ENCODE measurements at regions not wholly inside any gene's neighbourhood (a gene's known extent, or its start where the extent isn't known, plus 50 kb on each side); places are given as distances from the start of the nearest gene placed in this dataset.

DNA sequence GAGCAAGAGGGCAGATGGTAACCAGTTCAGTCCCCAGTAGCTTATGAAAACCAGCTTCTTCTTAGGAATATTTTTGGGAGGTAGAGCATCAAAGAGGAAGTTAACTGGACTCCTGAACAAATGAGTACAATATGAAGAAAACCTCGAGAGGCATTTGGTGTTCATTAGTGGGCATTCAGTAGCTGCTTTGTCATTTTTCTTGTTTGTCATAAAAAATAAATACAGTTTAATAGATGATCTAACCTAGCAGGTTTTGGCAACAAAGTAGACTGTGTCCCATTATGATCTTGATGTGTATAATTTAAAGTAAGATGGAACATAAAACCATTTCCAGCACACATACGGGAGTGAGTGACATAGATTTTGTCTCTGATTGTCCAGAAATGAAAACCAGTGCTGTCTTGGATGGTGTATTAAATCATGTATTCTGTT, 173.1 kb downstream of the HS3ST3A1 start:
- Histone ChIP-seq H3K79me2 (ENCODE audit: control insufficient read depth in 1 of 2, insufficient read depth in 2 of 2, low read length in 2 of 2) (no peaks in the 10 kb centered on the region), H3K79me1 (ENCODE audit: low read depth, low read length) (no peaks in the 10 kb centered on the region), H3K23me2 (ENCODE audit: low read depth, low read length) (no peaks in the 10 kb centered on the region), H2BK5ac (ENCODE audit: low read depth, low read length) (no peak overlapping the region), H3K4ac (replicated peaks; ENCODE audit: insufficient read length, low read depth, low read length) (no peak overlapping the region), H2AK5ac (ENCODE audit: low read depth, low read length) (no peak overlapping the region), H3K23ac (ENCODE audit: insufficient read length) (no peak overlapping the region), H3K4me3 (ENCODE audit: extremely low read depth in 1 of 4, insufficient read depth in 2 of 4, low read depth in 3 of 4, low read length in 4 of 4) (no peak overlapping the region), H2AFZ (ENCODE audit: low read length) (no peak overlapping the region), H2BK15ac (ENCODE audit: low read length) (no peak overlapping the region), H3K9ac (replicated peaks in 1 of 4; ENCODE audit: extremely low read depth in 1 of 4, low read depth in 3 of 4, low read length in 3 of 4) (no peak overlapping the region), H4K8ac (ENCODE audit: extremely low read depth, insufficient read depth, low read length) (no peak overlapping the region), H2BK20ac (ENCODE audit: low read length) (no peak overlapping the region), H3K9me3 (ENCODE audit: insufficient read depth in 2 of 2, low read depth in 1 of 2, low read length in 1 of 2) (no peaks in the 10 kb centered on the region), H3K27ac (ENCODE audit: low read depth, low read length) (no peak overlapping the region), H3K4me2 (ENCODE audit: insufficient read depth in 1 of 2, low read depth in 2 of 2, low read length in 2 of 2) (no peak overlapping the region), H2BK12ac (ENCODE audit: low read depth, low read length) (no peak overlapping the region), H2BK120ac (replicated peaks; ENCODE audit: low read depth, low read length) (no peak overlapping the region), H3K18ac (ENCODE audit: extremely low read depth, low read length) (no peak overlapping the region), H3K36me3 (ENCODE audit: control insufficient read depth in 2 of 4, insufficient read depth in 4 of 4, low read length in 3 of 4) (no peaks in the 10 kb centered on the region), H3K14ac (ENCODE audit: insufficient read length) (no peak overlapping the region), H4K91ac (replicated peaks; ENCODE audit: insufficient read length, low read length) (no peak overlapping the region), H4K20me1 (replicated peaks in 1 of 2; ENCODE audit: control insufficient read depth in 1 of 2, insufficient read depth in 2 of 2, low read length in 2 of 2) (no peaks in the 10 kb centered on the region), H4K5ac (ENCODE audit: insufficient read length, low read depth, low read length) (no peak overlapping the region), H3K4me1 (replicated peaks in 1 of 4; ENCODE audit: control insufficient read depth in 3 of 4, insufficient read depth in 4 of 4, low read length in 3 of 4) (no peaks in the 10 kb centered on the region), H3K27me3 (replicated peaks in 1 of 4; ENCODE audit: control insufficient read depth in 3 of 4, extremely low read depth in 1 of 4, insufficient read depth in 3 of 4, low read length in 3 of 4) (no peaks in the 10 kb centered on the region), H3K56ac (replicated peaks; ENCODE audit: insufficient read length, low read depth, low read length) (no peak overlapping the region)
- CTCF ChIA-PET (ENCODE audit: partially characterized antibody) = interaction anchor here (0.7 to 1.3 kb wide), 2 partner anchors 15 to 293 kb away, joined by 3 to 4 read pairs; no protein-coding TSS in a partner anchor
- WGBS, 2 experiments (ENCODE audit: extremely low coverage in 1 of 2, insufficient coverage in 1 of 2, insufficient read length in 1 of 2, insufficient replicate concordance in 2 of 2, low coverage in 1 of 2, low lambda C conversion rate in 2 of 2, missing lambda C conversion rate in 1 of 2) = 86% methylated on average over 2 of the region's 2 CpGs; no CpG with 5 or more reads in 1 of the 2 experiments
- FAIRE-seq (no peak), DNase-seq (ENCODE audit: low read depth in 1 of 2, low spot score in 2 of 2) (no peak)
- POLR2A ChIA-PET (ENCODE audit: partially characterized antibody) = no interaction called here
- TF ChIP-seq EZH2 (IDR thresholded peaks at IDR 0.05; ENCODE audit: low read depth, low read length, severe bottlenecking) (no peak), POU5F1 (IDR thresholded peaks at IDR 0.05; ENCODE audit: low read depth, low read length) (no peak), RAD21 (IDR thresholded peaks at IDR 0.05 in 1 of 2, conservative IDR thresholded peaks at IDR 0.05 in 1 of 2; ENCODE audit: low read depth in 2 of 2, low read length in 2 of 2) (no peak), CBX8 (IDR thresholded peaks at IDR 0.05; ENCODE audit: borderline replicate concordance, low read depth, low read length) (no peak), CTBP2 (IDR thresholded peaks at IDR 0.05; ENCODE audit: borderline replicate concordance, insufficient read depth, insufficient read length, low read length) (no peak), CHD1 (IDR thresholded peaks at IDR 0.05; ENCODE audit: low read depth, low read length) (no peak), ZNF274 (IDR thresholded peaks at IDR 0.05; ENCODE audit: borderline replicate concordance, extremely low read depth, low read length) (no peak), GABPA (IDR thresholded peaks at IDR 0.05; ENCODE audit: borderline replicate concordance, insufficient read depth, low read length) (no peak), EP300 (IDR thresholded peaks at IDR 0.05; ENCODE audit: borderline replicate concordance in 1 of 2, low read depth in 2 of 2, low read length in 2 of 2) (no peak), SIX5 (IDR thresholded peaks at IDR 0.05; ENCODE audit: low read depth, low read length) (no peak), KDM4A (IDR thresholded peaks at IDR 0.05; ENCODE audit: low read depth, low read length, severe bottlenecking) (no peak)
- TF ChIP-seq, protein P1, sequence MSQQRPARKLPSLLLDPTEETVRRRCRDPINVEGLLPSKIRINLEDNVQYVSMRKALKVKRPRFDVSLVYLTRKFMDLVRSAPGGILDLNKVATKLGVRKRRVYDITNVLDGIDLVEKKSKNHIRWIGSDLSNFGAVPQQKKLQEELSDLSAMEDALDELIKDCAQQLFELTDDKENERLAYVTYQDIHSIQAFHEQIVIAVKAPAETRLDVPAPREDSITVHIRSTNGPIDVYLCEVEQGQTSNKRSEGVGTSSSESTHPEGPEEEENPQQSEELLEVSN (IDR thresholded peaks at IDR 0.05) = no peak
- TF ChIP-seq, protein P2, sequence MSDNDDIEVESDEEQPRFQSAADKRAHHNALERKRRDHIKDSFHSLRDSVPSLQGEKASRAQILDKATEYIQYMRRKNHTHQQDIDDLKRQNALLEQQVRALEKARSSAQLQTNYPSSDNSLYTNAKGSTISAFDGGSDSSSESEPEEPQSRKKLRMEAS (IDR thresholded peaks at IDR 0.05) = no peak
